DND-41 (cell line): ENCODE measurements at regions not wholly inside any gene's neighbourhood (a gene's known extent, or its start where the extent isn't known, plus 50 kb on each side); places are given as distances from the start of the nearest gene placed in this dataset.

Source experiments
- ATAC-seq: fragments of 200-7000 bp; cut with Tn5 transposase; 3 replicates; pipeline ENCODE4 v1.9.1; 2021; ENCODE audit warnings: low read depth; ENCODE audit not compliant: insufficient read depth
- DNase-seq: peaks from one replicate; pipeline ENCODE4 v3.0.0-alpha.2; 2020
- H2AFZ ChIP-seq: 2 replicates; pipeline ENCODE4 v1.6.0; 2012; ENCODE audit warnings: low read depth, low read length
- H3K27ac ChIP-seq: 2 replicates; pipeline ENCODE4 v1.5.1; 2012; ENCODE audit warnings: low read length, inconsistent platforms
- H3K27me3 ChIP-seq: fragments of 200-600 bp; sonication (generic); 2 replicates; pipeline ENCODE4 v1.6.0; 2012; ENCODE audit warnings: low read length, mild to moderate bottlenecking, inconsistent platforms; ENCODE audit not compliant: insufficient read depth, poor library complexity
- H3K36me3 ChIP-seq: 2 replicates; pipeline ENCODE4 v1.5.1; 2012; ENCODE audit warnings: low read length, inconsistent platforms; ENCODE audit not compliant: insufficient read depth
- H3K4me1 ChIP-seq: 2 replicates; pipeline ENCODE4 v1.5.1; 2012; ENCODE audit warnings: mild to moderate bottlenecking, low read length; ENCODE audit not compliant: insufficient read depth
- H3K4me2 ChIP-seq: 2 replicates; pipeline ENCODE4 v1.6.0; 2012; ENCODE audit warnings: mild to moderate bottlenecking, moderate library complexity, low read length, inconsistent platforms; ENCODE audit not compliant: insufficient read depth
- H3K4me3 ChIP-seq, 2 experiments: fragments of 200-600 bp in 1 of 2; shearing (Covaris generic) in 1 of 2; 2 replicates each; pipeline ENCODE4 v1.5.1; 2012 to 2016; ENCODE audit warnings: inconsistent platforms in 2 of 2, low read length in 2 of 2, mild to moderate bottlenecking in 2 of 2, low read depth in 1 of 2, moderate library complexity in 1 of 2
- H3K79me2 ChIP-seq: 2 replicates; pipeline ENCODE4 v1.6.0; 2012; ENCODE audit warnings: low read length, inconsistent platforms; ENCODE audit not compliant: insufficient read depth
- H3K9ac ChIP-seq: 2 replicates; pipeline ENCODE4 v1.6.0; 2012; ENCODE audit warnings: low read depth, mild to moderate bottlenecking, inconsistent platforms, low read length, moderate library complexity
- H3K9me3 ChIP-seq: 2 replicates; pipeline ENCODE4 v1.5.1; 2012; ENCODE audit warnings: low read length, moderate library complexity, mild to moderate bottlenecking, inconsistent platforms; ENCODE audit not compliant: insufficient read depth, severe bottlenecking
- H4K20me1 ChIP-seq: 2 replicates; pipeline ENCODE4 v1.6.0; 2012; ENCODE audit warnings: low read length; ENCODE audit not compliant: insufficient read depth
- CTCF ChIP-seq: IDR thresholded peaks from 2 replicates; pipeline ENCODE4 v1.5.1; 2012; ENCODE audit warnings: borderline replicate concordance, low read length, moderate library complexity, mild to moderate bottlenecking; ENCODE audit not compliant: poor library complexity, severe bottlenecking; ENCODE audit errors: extremely low read depth
- EZH2 ChIP-seq: IDR thresholded peaks from 3 replicates; pipeline ENCODE4 v1.6.1; 2012; ENCODE audit warnings: borderline replicate concordance, low read depth, mild to moderate bottlenecking, moderate library complexity, low read length, inconsistent platforms; ENCODE audit not compliant: severe bottlenecking

DNA sequence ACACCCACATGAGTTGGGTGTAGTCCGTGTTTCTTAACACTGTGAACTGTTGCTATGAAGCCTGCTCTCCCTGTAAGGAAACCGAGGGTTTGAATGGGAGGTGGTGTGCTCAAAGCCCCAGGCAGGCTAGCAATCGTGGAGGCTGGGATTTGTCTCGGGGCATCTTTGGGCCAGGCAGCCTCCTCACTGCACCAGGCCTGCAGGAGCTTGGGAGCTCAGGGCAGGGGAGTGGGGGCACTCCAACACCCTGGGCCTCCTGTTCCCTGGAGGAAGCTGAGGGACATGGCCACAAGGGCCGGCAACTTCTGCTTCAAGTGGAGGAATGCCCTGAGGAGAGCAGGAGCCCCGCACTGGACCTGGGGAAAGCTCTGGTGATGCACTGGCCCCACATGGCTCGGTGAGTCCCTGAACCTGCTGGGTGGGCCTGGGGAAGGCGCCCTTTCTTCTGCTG, 164.7 kb upstream of the B3GAT1 start:
- H3K9ac ChIP-seq, result no peak overlapping the region
- H3K9me3 ChIP-seq, result no peaks in the 10 kb centered on the region
- H3K79me2 ChIP-seq, result no peaks in the 10 kb centered on the region
- H4K20me1 ChIP-seq, result no peaks in the 10 kb centered on the region
- H2AFZ ChIP-seq, result no peak overlapping the region
- no peak overlapping the region for H3K4me3 ChIP-seq
- no peak overlapping the region for H3K27ac ChIP-seq
- TF ChIP-seq EZH2 (no peak), CTCF (no peak)
- no peak overlapping the region for H3K4me2 ChIP-seq
- no peaks in the 10 kb centered on the region for H3K4me1 ChIP-seq
- no peaks in the 10 kb centered on the region for H3K36me3 ChIP-seq
- ATAC-seq (no peak), DNase-seq (peak; percentile 3)
- H3K27me3 ChIP-seq, result no peaks in the 10 kb centered on the region

GRCh38 chr11:134576286-134576685, 164.2 kb upstream of the B3GAT1 start:
- Histone ChIP-seq H3K4me1 (no peaks in the 10 kb centered on the region), H3K36me3 (no peaks in the 10 kb centered on the region), H3K4me2 (no peak overlapping the region), H3K9ac (no peak overlapping the region), H3K27me3 (no peaks in the 10 kb centered on the region), H2AFZ (no peak overlapping the region), H3K9me3 (no peaks in the 10 kb centered on the region), H3K27ac (no peak overlapping the region), H3K4me3 (no peak overlapping the region), H4K20me1 (no peaks in the 10 kb centered on the region), H3K79me2 (no peaks in the 10 kb centered on the region)
- ATAC-seq (no peak), DNase-seq (no peak)
- TF ChIP-seq EZH2, result no peak

DNA sequence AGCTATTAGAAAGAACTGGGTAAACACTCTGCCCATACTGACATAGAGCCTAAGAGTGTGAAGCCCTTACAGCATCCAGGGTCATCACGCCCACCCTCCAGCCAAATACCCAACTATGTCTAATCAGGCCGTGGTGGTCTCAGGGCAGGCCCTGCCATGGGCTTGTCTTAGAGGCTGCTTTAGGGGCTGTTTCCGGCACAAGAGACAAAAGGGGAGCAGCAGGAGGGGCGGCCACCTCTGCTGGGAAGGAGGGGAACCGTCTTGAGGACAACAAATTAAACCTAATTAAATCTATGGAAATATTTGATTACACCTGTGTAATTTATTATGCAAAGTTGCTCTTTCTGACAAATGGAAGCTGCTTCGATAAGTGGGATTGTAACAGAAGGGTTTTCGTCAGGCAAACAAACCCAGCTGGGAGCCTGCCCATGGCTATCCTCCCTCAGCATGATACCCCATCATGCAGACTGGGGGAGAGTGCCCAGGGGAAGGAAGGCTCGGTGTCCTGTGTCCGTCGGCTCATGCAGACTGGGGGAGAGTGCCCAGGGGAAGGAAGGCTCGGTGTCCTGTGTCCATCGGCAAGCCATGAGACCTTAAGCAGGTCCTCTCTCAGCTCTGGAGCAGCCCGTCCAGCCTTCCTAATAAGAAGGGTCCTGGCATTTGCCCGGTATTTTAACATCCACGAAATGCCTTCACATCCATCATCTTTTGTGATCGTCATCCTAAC, 163.6 kb upstream of the B3GAT1 start:
- Histone ChIP-seq H3K36me3 (no peaks in the 10 kb centered on the region), H3K9me3 (no peaks in the 10 kb centered on the region), H3K27me3 (no peaks in the 10 kb centered on the region), H4K20me1 (no peaks in the 10 kb centered on the region), H2AFZ (no peak overlapping the region), H3K27ac (no peak overlapping the region), H3K9ac (no peak overlapping the region), H3K4me3 (no peak overlapping the region), H3K79me2 (no peaks in the 10 kb centered on the region), H3K4me2 (no peak overlapping the region), H3K4me1 (no peaks in the 10 kb centered on the region)
- TF ChIP-seq CTCF, result no peak
- no peak for TF ChIP-seq EZH2
- DNase-seq, result peak; percentile 1
- ATAC-seq, result no peak

GRCh38 chr11:134574947-134575346, 162.9 kb upstream of the B3GAT1 start:
- Histone ChIP-seq H3K36me3 (no peaks in the 10 kb centered on the region), H3K9me3 (no peaks in the 10 kb centered on the region), H4K20me1 (no peaks in the 10 kb centered on the region), H3K27ac (no peak overlapping the region), H3K4me2 (no peak overlapping the region), H2AFZ (no peak overlapping the region), H3K9ac (no peak overlapping the region), H3K4me1 (no peaks in the 10 kb centered on the region), H3K27me3 (no peaks in the 10 kb centered on the region), H3K4me3 (no peak overlapping the region), H3K79me2 (no peaks in the 10 kb centered on the region)
- no peak for DNase-seq
- no peak for ATAC-seq
- TF ChIP-seq EZH2 (no peak), CTCF (no peak)
